GM21619 (cell line): ENCODE measurements at regions not wholly inside any gene's neighbourhood (a gene's known extent, or its start where the extent isn't known, plus 50 kb on each side); places are given as distances from the start of the nearest gene placed in this dataset.

Experiments
- ATAC-seq: cut with Tn5 transposase; IDR thresholded peaks from one replicate; pipeline ENCODE4 v1.9.1; 2021; ENCODE audit not compliant: unreplicated experiment

- no peak for ATAC-seq
Measured at GRCh38 chr12:60308366-60308991, 712.6 kb downstream of the SLC16A7 start.

GRCh38 chr12:60311940-60312339 lies 716.1 kb downstream of the SLC16A7 start:
- ATAC-seq: no peak

GRCh38 chr12:60317361-60317760 lies 721.5 kb downstream of the SLC16A7 start:
- no peak for ATAC-seq

- no peak for ATAC-seq
Measured at GRCh38 chr12:60324746-60325145, 728.9 kb downstream of the SLC16A7 start.

GRCh38 chr12:60333461-60333860 lies 737.6 kb downstream of the SLC16A7 start:
- ATAC-seq: no peak

- ATAC-seq: no peak
Measured at GRCh38 chr12:60335745-60336144, 739.9 kb downstream of the SLC16A7 start.

GRCh38 chr12:60337839-60338549 lies 742.2 kb downstream of the SLC16A7 start:
- no peak for ATAC-seq

GRCh38 chr12:60345442-60345841 lies 749.6 kb downstream of the SLC16A7 start:
- no peak for ATAC-seq

- ATAC-seq: no peak
Measured at GRCh38 chr12:60349232-60349978, 753.6 kb downstream of the SLC16A7 start.

GRCh38 chr12:60387356-60387755 lies 791.5 kb downstream of the SLC16A7 start:
- ATAC-seq: no peak

- no peak for ATAC-seq
Measured at GRCh38 chr12:60391051-60391450, 795.2 kb downstream of the SLC16A7 start.

GRCh38 chr12:60391791-60392190 lies 796.0 kb downstream of the SLC16A7 start:
- ATAC-seq: no peak

- no peak for ATAC-seq
Measured at GRCh38 chr12:60393093-60393492, 797.3 kb downstream of the SLC16A7 start.

GRCh38 chr12:60394665-60395064 lies 798.8 kb downstream of the SLC16A7 start:
- no peak for ATAC-seq

GRCh38 chr12:60398547-60398946 lies 802.7 kb downstream of the SLC16A7 start:
- ATAC-seq: no peak

GRCh38 chr12:60399064-60399463 lies 803.2 kb downstream of the SLC16A7 start:
- ATAC-seq: no peak

- ATAC-seq: no peak
Measured at GRCh38 chr12:60402996-60403395, 807.2 kb downstream of the SLC16A7 start.

GRCh38 chr12:60415351-60415750 lies 819.5 kb downstream of the SLC16A7 start:
- no peak for ATAC-seq

GRCh38 chr12:60419986-60420385 lies 824.2 kb downstream of the SLC16A7 start:
- no peak for ATAC-seq

GRCh38 chr12:60421741-60422140 lies 825.9 kb downstream of the SLC16A7 start:
- no peak for ATAC-seq

GRCh38 chr12:60437297-60437696 lies 841.5 kb downstream of the SLC16A7 start:
- ATAC-seq: no peak

GRCh38 chr12:60441577-60441976 lies 845.7 kb downstream of the SLC16A7 start:
- no peak for ATAC-seq
